Ramos (cell line): ENCODE measurements at regions not wholly inside any gene's neighbourhood (a gene's known extent, or its start where the extent isn't known, plus 50 kb on each side); places are given as distances from the start of the nearest gene placed in this dataset.

Experiments used
- in situ Hi-C: fragments of 300-500 bp; cut with MboI; formaldehyde crosslinking; loops from one replicate; pipeline ENCODE4 v1.14.3; 2022; ENCODE audit warnings: low sequenced_read_pairs; ENCODE audit not compliant: unreplicated experiment

DNA sequence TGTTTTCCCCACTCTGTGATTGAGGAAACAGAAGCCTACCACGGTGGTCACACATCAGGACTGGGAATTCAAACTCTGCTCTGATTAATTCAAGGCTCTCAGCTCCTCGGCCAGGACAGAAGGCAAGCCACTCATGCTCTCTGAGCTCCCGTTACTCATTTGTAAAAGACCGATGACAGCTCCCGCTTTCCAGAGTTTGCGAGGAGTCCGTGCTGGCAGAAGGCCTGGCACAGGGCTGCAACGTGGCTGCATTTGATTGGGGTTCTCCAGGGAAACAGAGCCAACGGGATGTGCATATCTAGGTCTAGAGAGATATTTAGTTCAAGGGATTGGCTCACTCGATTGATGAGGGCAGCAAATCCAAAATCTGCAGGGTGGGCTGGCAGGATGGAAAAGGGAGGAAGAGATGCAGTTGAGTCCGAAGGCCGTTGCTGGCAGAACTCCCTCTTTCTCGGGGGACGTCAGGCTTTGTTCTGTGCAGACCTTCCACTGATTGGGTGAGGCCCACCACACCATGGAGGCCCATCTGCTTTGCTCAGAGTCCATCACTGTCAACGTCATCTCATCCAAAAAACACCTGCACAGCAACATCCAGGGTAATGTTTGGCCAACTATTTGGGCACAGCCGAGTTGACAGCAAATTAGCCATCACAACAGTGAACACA lies 215.5 kb upstream of the RPL38 start:
- in situ Hi-C loops = no loop called here

DNA sequence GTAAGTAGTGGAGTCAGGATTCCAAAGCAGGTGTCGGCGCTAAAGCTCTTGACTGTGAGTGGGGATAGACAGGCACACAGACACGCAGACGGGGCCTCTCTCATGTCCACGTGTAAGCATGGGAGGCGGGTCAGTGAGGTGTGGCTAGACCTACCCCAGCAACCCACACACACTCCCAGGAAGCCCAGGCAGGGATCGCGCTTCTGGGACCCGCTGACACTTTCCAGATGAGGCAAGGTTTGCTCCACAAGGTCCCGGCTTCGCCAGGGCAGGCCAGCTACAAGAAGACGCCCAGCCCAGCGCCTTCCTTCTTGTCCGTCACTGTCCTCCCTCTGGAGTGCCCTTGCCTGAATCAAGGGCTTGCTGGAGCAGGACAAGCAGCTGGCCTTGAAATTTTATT lies 213.8 kb upstream of the RPL38 start:
- in situ Hi-C loops = no loop called here

DNA sequence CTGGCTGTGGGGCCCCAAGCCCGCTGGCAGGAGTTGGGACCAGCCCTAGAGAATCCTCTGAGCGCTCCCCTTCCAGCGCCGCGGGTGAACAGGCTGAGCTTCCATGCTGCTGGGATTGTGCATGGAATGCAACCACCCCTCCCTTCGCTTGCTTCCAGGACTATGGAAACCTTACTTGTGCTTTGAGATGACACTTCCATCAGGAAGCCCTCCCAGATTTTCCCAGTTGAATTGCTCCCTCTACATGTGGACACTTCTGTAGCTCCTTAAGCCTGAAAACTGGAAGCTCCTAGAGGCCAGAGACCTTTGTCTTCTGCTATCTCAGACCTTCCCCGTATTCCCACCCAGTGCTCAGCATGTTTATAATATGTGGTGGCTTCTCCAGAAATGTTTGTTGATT lies 213.2 kb upstream of the RPL38 start:
- in situ Hi-C loops = no loop called here

DNA sequence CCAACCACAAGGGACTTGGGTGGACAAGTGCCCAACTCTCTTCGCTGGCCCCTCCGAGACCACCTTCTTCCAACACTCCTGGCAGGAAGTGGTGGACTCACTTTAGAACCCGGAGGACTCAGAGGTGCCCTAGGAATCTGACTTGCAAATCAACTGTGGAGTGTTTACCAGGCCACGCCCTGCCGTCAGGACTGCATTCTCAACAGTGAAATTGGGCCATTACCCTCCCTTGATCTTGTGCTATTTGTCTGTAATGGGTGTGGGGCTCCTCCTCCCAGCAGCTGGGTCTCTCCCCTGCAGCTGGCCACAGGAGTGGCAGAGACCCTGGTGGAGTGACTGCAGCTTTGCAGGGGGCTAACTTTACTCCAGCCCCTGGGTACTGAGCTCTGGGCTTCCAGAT lies 212.2 kb upstream of the RPL38 start:
- in situ Hi-C loops = no loop called here

DNA sequence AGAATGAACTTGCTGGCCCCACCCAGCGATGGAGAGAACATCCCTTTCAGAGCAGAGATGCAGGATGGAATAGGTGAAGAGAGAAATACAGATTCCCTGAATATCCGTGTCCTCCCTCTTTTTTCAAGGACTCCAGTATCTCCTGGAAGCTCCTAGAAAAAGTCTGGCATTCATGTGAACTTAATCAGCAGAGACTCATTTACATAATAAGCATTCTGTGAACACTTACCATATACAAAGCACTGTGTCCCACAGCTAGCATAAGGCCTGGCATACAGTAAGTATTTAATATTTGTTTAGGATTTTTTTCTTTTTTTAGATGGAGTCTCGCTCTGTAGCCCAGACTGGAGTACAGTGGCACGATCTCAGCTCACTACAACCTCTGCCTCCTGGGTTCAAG lies 208.5 kb upstream of the RPL38 start:
- in situ Hi-C loops = no loop called here

DNA sequence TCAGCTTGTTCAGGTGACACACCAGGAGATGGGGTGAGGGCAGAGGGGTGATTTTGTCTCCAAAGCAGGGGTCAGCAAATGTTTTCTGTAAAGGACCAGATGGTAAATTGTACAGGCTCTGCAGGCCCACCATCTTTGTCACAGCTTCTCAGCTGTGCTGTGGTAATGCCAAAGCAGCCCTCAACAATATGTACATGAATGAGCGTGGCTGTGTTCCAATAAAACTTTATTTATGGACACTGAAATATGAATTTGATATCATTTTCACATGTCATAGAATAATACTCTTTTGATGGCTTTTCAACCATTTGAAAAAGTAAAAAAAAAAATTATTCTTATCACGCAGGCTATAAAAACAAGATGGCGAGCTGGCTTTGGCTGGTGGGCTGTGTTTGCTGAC lies 206.4 kb upstream of the RPL38 start:
- in situ Hi-C loops = no loop called here

DNA sequence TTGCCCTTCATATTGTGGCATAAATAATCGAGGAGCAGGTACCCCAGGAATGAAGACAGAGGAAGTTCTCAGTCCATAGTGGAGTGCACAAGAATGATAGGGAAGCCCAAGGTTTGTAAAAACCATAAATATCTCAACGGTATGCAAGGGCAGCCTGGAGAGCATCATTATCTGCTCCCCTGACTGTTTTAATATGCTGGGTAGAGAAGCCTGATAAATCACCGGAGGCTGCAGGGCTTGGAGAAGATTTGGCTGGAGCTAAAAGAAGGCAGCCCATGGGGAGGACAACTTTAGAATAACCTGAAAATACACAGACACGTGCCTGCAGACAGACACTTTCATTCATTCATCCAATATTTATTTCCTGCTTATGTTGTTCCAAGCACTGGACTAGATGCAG lies 205.2 kb upstream of the RPL38 start:
- in situ Hi-C loops = no loop called here

DNA sequence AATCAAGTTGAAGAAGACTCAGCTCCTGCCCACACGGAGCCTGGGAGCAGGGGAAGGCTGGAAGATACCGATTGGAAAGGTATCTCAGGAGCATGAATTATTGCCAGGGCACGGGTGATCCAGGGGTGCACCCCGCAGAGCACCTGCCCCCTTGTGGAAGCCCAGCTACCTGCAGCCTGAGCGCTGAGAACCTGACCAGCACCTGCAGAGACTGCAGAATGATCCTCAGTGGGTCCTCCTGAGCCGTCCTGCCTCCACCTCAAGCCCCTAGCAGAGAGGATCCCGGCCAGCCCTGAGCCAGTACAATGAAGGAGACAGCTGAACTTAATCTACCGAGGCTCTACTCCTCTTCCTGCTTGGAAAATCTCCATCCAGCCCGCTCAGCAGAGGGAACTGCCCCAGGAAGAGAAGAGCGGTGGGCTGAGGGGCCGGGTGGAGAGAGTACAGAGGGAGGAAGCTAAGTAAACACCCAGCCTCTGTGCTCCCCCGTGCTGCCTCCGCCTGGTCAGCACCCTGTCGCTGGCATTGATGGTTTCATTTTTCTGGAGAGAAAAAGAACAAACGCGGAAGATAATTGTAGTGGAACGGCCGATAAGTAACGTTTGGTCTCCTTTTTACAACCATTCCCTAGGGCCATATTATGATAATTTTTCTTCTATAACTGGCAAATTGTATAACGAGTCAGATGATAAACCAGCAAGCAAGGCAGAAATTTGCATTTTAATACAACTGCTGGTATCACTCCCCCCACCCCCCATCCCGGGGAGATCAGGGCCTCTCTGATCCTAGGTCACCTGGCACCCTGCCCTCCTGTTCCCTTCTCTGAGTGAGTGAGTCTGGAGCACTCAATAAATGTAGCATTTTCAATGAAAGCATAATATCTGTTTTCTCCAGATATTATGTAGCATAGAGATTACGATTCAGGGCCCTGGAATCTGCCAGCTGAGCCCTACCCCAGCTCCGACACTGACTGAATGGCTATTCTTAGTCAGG lies 204.5 kb upstream of the RPL38 start:
- in situ Hi-C loops = no loop called here

DNA sequence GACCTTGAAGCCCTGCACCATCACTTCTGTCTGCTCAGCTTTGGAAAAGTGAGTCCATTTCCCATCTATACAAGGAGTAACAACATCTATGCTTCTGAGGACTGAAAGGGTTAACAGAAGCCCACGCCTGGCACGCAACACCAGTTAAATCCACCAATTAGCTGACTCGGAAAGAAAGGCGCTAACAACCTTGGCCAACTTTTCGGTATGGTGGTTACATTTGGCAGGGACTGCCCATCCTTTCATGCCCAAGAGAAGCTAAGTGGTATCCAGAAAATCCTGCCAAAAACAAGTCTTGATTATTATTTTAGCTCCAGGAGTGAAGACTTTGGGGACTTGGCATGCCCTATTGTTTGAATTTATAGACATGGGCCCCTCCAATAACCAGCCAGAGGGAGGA lies 202.3 kb upstream of the RPL38 start:
- in situ Hi-C loops = no loop called here

DNA sequence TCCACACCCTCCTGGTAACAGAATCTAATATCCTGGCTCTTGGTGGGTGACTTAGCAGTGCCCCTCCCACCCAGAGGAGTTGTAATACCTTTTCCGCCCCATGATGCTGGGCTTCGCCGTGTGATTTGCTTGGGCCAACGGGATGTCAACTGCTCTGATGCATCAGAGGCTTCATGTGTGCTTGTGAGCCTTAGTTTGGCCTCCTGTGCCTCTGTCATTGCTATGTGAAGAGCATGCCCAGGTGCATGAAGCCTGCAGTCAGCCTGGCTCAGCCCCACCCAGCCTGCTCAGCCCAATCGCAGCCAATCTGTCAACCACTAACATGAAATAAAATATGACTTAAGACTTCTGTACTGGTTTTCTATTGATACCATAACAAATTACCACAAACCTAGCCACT lies 201.2 kb upstream of the RPL38 start:
- in situ Hi-C loops = no loop called here

DNA sequence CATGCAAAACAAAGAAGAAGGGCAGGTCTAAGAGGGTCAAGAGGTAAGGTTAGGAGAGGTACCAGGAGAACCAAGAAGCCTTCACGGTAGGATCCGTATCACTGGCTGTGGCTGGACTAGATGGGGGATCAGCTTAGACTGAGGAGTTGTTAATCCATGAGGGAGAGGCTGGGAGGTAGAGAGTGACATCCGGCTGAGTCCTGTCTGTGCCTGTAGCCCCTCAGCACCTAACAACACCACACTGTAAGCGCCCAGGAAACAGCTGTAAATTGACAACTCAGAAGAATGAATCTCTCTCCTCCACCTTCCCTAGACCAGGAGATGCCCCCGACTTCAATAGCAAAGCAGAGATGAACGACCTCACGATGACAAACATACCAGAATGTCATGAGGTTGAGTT lies 199.4 kb upstream of the RPL38 start:
- in situ Hi-C loops = no loop called here

DNA sequence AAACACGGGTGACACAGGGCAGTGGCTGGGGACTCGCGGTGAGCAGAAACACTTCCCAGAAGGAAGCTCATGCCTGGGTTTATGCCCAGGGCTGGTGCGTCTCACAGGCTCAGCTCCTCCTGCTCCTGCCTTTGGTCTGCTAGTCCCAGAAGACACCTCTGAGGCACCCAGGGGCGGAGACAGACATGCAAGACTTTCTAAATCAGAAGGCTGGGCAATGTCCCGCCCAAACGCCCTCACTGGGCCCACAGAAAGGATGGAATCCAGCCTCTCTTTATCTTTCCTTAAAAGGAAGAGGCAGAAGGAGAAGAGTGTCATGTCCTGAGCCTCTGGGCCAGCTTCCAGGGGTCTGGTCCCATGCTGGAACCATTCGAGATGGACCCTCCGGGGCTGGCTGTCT lies 197.7 kb upstream of the RPL38 start:
- in situ Hi-C loops = no loop called here

DNA sequence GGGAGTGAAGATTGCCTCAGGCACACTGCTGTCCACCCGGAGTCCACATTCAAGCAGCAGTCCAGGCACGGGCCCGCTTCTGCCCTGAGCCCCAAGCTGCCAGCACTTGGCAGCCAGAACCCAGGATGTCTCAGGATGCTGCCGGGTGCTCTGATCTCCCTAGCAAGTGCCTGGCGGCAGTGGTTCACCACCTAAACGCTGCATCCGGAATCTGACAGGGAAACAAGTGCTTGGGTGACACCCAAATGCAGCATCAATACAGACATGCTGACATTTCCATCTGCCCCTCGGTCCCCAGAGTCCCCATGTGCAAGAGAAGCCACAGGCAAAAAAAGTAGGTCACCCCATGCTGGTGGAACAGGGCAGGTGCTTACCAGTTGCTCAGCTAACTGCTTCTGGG lies 197.1 kb upstream of the RPL38 start:
- in situ Hi-C loops = no loop called here

DNA sequence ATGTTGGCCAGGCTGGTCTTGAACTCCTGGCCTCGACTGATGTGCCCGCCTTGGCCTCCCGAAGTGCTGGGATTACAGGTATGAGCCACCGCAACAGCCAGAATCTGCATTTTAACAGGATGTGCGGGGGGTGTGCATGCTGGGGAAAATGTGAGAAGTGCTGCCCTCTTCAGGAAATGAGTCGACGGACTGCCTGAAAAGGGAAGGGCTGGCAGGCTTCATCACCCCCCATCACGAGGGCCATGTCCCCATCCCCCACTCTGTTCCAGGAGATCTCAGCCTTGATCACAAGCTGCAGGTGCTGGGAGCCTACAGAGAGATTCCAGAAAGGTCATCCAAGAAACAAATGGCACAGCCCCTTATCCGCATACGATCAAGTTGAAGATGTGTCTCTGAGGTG lies 195.3 kb upstream of the RPL38 start:
- in situ Hi-C loops = no loop called here

DNA sequence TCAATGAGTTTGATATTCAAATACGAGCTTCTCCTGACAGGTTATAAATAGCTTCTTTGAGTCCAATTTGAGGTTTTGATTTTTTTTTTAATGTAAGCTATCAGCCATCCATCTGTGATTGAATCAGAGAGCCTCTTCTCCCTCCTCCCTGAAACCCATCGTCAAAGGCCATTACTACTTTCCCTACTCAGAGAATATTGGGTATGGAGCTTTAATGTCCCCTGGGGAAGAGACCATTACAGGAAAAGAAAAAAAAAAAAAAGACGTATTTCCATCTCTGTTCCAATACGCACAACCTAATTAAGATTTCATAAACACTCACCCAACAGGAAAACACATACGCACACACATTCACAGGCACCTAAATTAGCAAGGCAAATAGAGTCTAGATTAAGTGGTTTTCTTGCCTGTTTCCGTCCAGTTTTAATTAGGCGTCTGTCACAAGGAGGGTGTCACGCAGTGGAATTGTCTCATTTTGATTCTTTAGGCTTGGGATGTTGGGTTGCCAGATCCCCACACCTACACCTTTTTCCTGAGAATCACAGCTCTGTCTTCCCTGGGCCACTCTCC lies 194.3 kb upstream of the RPL38 start:
- in situ Hi-C loops = no loop called here

DNA sequence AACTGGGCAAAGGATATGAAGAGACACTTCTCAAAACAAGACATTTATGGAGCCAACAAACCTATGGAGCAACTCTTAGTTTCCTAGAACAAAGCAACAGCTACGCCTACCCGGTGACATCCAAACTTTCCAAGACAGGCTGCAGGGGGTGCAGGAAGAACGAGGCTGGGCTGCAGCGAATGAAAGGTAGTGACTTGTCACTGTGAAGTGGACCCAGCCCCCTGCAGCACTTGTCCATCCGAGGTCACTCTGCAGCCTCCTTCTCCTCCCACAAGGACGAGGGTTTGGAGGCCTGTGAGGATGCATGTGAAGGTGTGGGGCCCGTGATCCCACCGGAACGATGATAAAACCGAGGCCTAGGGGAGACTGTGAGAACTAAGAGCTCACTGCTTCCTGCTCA lies 192.6 kb upstream of the RPL38 start:
- in situ Hi-C loops = no loop called here

DNA sequence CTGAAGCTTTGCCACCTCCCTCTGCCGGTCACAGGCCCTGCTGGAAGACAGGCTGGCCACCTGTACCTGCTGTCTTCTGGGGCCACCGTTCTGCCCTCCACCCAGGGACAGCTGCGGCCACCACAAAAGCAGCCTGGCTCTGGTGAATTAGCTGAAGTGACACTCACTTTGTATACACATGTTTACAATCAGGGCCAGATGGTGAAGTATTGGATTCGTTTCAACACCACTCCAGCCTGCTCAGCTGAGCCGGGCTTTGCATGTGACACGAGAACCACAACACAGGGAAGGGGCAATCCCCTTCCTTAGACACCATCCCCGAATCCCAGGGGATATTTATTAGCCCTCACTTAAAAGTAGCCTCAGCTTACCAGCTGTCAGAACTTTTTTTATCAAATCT lies 191.5 kb upstream of the RPL38 start:
- in situ Hi-C loops = no loop called here

DNA sequence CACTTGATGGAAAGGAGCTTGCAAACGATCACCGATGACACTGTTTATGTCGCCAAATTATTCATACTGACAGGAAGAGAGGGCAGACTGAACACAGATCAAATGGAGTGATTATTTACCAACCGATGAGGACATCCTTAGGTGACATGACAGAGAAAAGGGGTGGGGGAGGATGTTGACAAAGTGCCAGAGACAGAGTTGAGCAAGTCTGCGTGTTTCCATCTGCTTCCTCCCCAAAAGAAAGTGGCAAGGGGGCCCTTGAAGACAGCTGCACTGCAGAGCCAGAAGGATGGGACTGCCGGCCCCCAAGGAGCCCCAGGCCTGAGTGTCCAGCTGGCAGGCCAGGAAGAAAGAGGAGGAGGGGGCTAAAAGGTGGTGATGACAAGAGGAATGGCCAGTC lies 191.0 kb upstream of the RPL38 start:
- in situ Hi-C loops = no loop called here

DNA sequence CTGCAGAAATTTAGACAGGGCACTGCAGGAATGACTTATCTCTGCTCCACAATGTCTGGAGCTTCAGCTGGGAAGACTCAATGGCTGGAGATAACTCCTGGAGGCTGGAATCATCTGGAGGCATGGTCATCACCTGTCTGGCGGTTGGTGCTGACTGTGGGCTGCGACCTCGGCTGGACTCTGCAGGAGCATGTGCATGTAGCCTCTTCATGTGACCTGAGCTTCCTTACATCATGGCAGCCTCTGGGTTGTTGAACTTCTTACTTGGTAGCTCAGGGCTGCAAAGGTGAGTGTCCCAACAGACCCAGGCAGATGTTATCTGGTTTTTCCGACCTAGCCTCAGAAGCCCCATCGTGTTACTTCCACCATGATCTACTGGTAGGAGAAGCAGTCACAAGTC lies 188.2 kb upstream of the RPL38 start:
- in situ Hi-C loops = no loop called here

DNA sequence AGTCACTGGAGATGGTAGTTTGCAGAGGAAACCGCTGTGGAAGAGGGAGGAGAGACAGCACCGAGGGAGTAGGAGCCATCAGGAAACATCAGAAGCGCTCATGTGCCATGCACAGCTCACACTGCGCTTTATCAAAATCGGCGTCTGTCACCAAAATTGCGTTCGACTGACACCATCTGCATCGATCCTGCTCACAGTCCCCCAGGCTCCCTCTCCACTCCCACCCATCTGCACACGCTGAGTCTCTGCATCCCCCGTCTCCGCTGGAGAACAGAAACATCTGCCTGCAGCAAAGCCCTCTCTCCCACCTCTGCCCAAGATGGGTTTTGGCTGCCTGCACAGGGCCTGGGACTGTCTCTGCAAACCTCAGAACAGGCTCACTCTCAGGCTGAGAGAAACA lies 187.5 kb upstream of the RPL38 start:
- in situ Hi-C loops = no loop called here

DNA sequence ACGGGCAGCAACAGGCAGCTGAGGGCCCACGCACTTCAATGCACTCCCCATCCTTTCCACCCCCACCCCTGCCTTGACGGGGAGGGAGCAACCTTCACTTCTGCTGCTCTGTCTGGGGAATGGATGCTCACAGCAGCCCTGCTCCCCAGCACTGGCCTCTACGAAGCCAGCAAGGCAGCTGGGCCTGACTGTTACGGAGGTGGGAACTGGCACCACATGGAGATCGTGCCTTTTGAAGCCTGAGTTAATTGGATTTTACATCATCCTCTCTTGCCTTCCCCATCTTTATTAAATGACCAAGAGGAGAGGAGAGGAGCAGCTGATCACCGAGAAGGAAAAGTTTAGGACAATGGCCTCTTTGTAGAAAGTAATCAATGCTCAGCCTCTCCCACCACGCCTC lies 187.0 kb upstream of the RPL38 start:
- in situ Hi-C loops = no loop called here
